GM21528 (cell line): ENCODE measurements at regions not wholly inside any gene's neighbourhood (a gene's known extent, or its start where the extent isn't known, plus 50 kb on each side); places are given as distances from the start of the nearest gene placed in this dataset.
"Not testable (repeated sequence)": the region's sequence is repeated elsewhere in the genome, so short reads cannot be mapped to it uniquely, and the experiment has no call there.

ENCODE experiments used
- ATAC-seq: cut with Tn5 transposase; IDR thresholded peaks from one replicate; pipeline ENCODE4 v1.9.1; 2021; ENCODE audit warnings: mild to moderate bottlenecking, moderate library complexity; ENCODE audit not compliant: unreplicated experiment, low FRiP score

- ATAC-seq = no peak
Measured at GRCh38 chr15:81783586-81783985, 262.2 kb downstream of the MEX3B start.

GRCh38 chr15:81783076-81783475 lies 262.7 kb downstream of the MEX3B start:
- no peak for ATAC-seq

GRCh38 chr15:81781395-81781794 lies 264.4 kb downstream of the MEX3B start:
- ATAC-seq = no peak

- no peak for ATAC-seq
Measured at GRCh38 chr15:81780966-81781365, 264.9 kb downstream of the MEX3B start.

- ATAC-seq = no peak
Measured at GRCh38 chr15:81779181-81779580, 266.6 kb downstream of the MEX3B start.

- ATAC-seq = no peak
Measured at GRCh38 chr15:81777546-81777945, 268.3 kb downstream of the MEX3B start.

GRCh38 chr15:81776976-81777375 lies 268.8 kb downstream of the MEX3B start:
- ATAC-seq = no peak

- not testable (repeated sequence) for ATAC-seq
Measured at GRCh38 chr15:81775779-81776178, 270.0 kb downstream of the MEX3B start.

- ATAC-seq = no peak
Measured at GRCh38 chr15:81774309-81774708, 271.5 kb downstream of the MEX3B start.

GRCh38 chr15:81768773-81769172 lies 277.0 kb downstream of the MEX3B start:
- no peak for ATAC-seq

- no peak for ATAC-seq
Measured at GRCh38 chr15:81766829-81767475, 278.9 kb downstream of the MEX3B start.

- ATAC-seq = no peak
Measured at GRCh38 chr15:81765816-81766215, 280.0 kb downstream of the MEX3B start.

GRCh38 chr15:81763304-81763703 lies 282.5 kb downstream of the MEX3B start:
- no peak for ATAC-seq

GRCh38 chr15:81760686-81761085 lies 285.1 kb downstream of the MEX3B start:
- no peak for ATAC-seq

GRCh38 chr15:81758818-81759284 lies 287.0 kb downstream of the MEX3B start:
- no peak for ATAC-seq

GRCh38 chr15:81755626-81756025 lies 290.2 kb downstream of the MEX3B start:
- no peak for ATAC-seq

- no peak for ATAC-seq
Measured at GRCh38 chr15:81754078-81754477, 291.7 kb downstream of the MEX3B start.

- ATAC-seq = no peak
Measured at GRCh38 chr15:81752974-81753373, 292.8 kb downstream of the MEX3B start.

- ATAC-seq = no peak
Measured at GRCh38 chr15:81752546-81752942, 293.3 kb downstream of the MEX3B start.

GRCh38 chr15:81751816-81752545 lies 293.8 kb downstream of the MEX3B start:
- no peak for ATAC-seq

- ATAC-seq = no peak
Measured at GRCh38 chr15:81751256-81751655, 294.6 kb downstream of the MEX3B start.
